IMR-90 (cell line): ENCODE measurements at regions not wholly inside any gene's neighbourhood (a gene's known extent, or its start where the extent isn't known, plus 50 kb on each side); places are given as distances from the start of the nearest gene placed in this dataset.

Source experiments
- ATAC-seq: fragments of 200-7000 bp; cut with Tn5 transposase; 2 replicates; pipeline ENCODE4 v1.9.1; 2020; ENCODE audit warnings: low read depth, mild to moderate bottlenecking, moderate library complexity
- BruUV-seq: library from RNA; stranded (reverse); fragments of 400-500 nt; replicated peaks from 2 replicates; lab custom pipeline; 2021; lab: Mats Ljungman, UMichigan
- CTCF ChIA-PET: fragments of 300-600 bp; formaldehyde crosslinking; extraction: SDS; loops from one replicate; lab custom pipeline; 2021; ENCODE audit warnings: antibody characterized with exemption; lab: Yijun Ruan, JAX
- POLR2A ChIA-PET: fragments of 300-600 bp; sonication (Branson Sonifier 250); formaldehyde crosslinking; loops from one replicate; lab custom pipeline; 2022; ENCODE audit warnings: antibody characterized with exemption; ENCODE audit not compliant: unreplicated experiment; lab: Charles Lee
- DNase-seq: peaks from one replicate; pipeline ENCODE4 v3.0.0; 2013
- H2AFZ ChIP-seq: replicated peaks from 2 replicates; pipeline ENCODE3; 2013; ENCODE audit warnings: low read length, mild to moderate bottlenecking; ENCODE audit not compliant: poor library complexity
- H2AK5ac ChIP-seq: 2 replicates; pipeline ENCODE4 v1.6.1; 2013; ENCODE audit warnings: low read depth, low read length, inconsistent platforms
- H2AK9ac ChIP-seq: replicated peaks from 2 replicates; pipeline ENCODE3; 2013; ENCODE audit warnings: mild to moderate bottlenecking, low read depth, low read length, moderate library complexity; ENCODE audit not compliant: poor library complexity
- H2BK120ac ChIP-seq: 2 replicates; pipeline ENCODE4 v1.6.1; 2013; ENCODE audit warnings: low read depth, low read length, inconsistent platforms
- H2BK15ac ChIP-seq: 3 replicates; pipeline ENCODE4 v1.6.1; 2013; ENCODE audit warnings: low read depth, low read length, inconsistent platforms
- H2BK20ac ChIP-seq: 2 replicates; pipeline ENCODE4 v1.6.1; 2013; ENCODE audit warnings: low read depth, mild to moderate bottlenecking, inconsistent platforms, low read length, moderate library complexity
- H2BK5ac ChIP-seq: 2 replicates; pipeline ENCODE4 v1.6.1; 2013; ENCODE audit warnings: mild to moderate bottlenecking, low read depth, low read length, inconsistent platforms; ENCODE audit not compliant: poor library complexity, severe bottlenecking
- H3K14ac ChIP-seq: replicated peaks from 2 replicates; pipeline ENCODE4 v1.6.1; 2013; ENCODE audit warnings: low read depth, low read length, inconsistent platforms
- H3K18ac ChIP-seq: 2 replicates; pipeline ENCODE4 v1.6.1; 2013; ENCODE audit warnings: low read depth, low read length, control low read depth
- H3K23ac ChIP-seq: 2 replicates; pipeline ENCODE4 v1.6.1; 2013; ENCODE audit warnings: low read depth, low read length, inconsistent platforms
- H3K27ac ChIP-seq: 2 replicates; pipeline ENCODE4 v1.5.1; 2013; ENCODE audit warnings: mild to moderate bottlenecking, control low read depth, low read length; ENCODE audit not compliant: insufficient read depth
- H3K27me3 ChIP-seq: 2 replicates; pipeline ENCODE4 v1.6.1; 2013; ENCODE audit warnings: low read length; ENCODE audit not compliant: control insufficient read depth, insufficient read depth
- H3K36me3 ChIP-seq: 2 replicates; pipeline ENCODE4 v1.6.1; 2013; ENCODE audit warnings: low read length, mixed read lengths; ENCODE audit not compliant: control insufficient read depth, insufficient read depth
- H3K4ac ChIP-seq: 2 replicates; pipeline ENCODE4 v1.6.1; 2013; ENCODE audit warnings: low read depth, low read length, inconsistent platforms
- H3K4me1 ChIP-seq: 2 replicates; pipeline ENCODE4 v1.6.1; 2013; ENCODE audit warnings: low read length, mixed read lengths; ENCODE audit not compliant: control insufficient read depth, insufficient read depth
- H3K4me2 ChIP-seq: 2 replicates; pipeline ENCODE4 v1.6.1; 2013; ENCODE audit warnings: low read depth, mild to moderate bottlenecking, control low read depth, low read length, moderate library complexity
- H3K4me3 ChIP-seq: 2 replicates; pipeline ENCODE4 v1.5.1; 2013; ENCODE audit warnings: low read depth, mild to moderate bottlenecking, control low read depth, low read length, moderate library complexity; ENCODE audit not compliant: insufficient read depth
- H3K56ac ChIP-seq: 2 replicates; pipeline ENCODE4 v1.6.1; 2013; ENCODE audit warnings: low read length, inconsistent platforms; ENCODE audit not compliant: insufficient read depth; ENCODE audit errors: extremely low read depth
- H3K79me1 ChIP-seq, 2 experiments: 2 replicates each; pipeline ENCODE4 v1.6.1; 2013; ENCODE audit warnings: low read length in 2 of 2, inconsistent platforms in 1 of 2, low read depth in 1 of 2
- H3K9ac ChIP-seq: 2 replicates; pipeline ENCODE4 v1.6.1; 2013; ENCODE audit warnings: low read depth, low read length, control low read depth
- H3K9me1 ChIP-seq: 2 replicates; pipeline ENCODE4 v1.6.1; 2013; ENCODE audit warnings: low read length, inconsistent platforms; ENCODE audit not compliant: insufficient read depth
- H3K9me3 ChIP-seq: 2 replicates; pipeline ENCODE4 v1.6.1; 2013; ENCODE audit warnings: low read length; ENCODE audit not compliant: control insufficient read depth, insufficient read depth
- H4K20me1 ChIP-seq: 2 replicates; pipeline ENCODE4 v1.6.1; 2013; ENCODE audit warnings: low read length, inconsistent platforms; ENCODE audit not compliant: insufficient read depth
- H4K5ac ChIP-seq: 2 replicates; pipeline ENCODE4 v1.6.1; 2013; ENCODE audit warnings: mild to moderate bottlenecking, low read depth, low read length, control low read depth
- H4K8ac ChIP-seq, 2 experiments: 2 replicates each; pipeline ENCODE4 v1.6.1; 2013; ENCODE audit warnings: low read depth in 2 of 2, low read length in 2 of 2, control low read depth in 1 of 2, inconsistent platforms in 1 of 2
- H4K91ac ChIP-seq: 2 replicates; pipeline ENCODE4 v1.6.1; 2013; ENCODE audit warnings: low read depth, low read length, inconsistent platforms; ENCODE audit not compliant: insufficient read depth
- BHLHE40 ChIP-seq: fragments of 150-350 bp; IDR thresholded peaks from 2 replicates; pipeline ENCODE4 v1.6.1; 2016; ENCODE audit warnings: mild to moderate bottlenecking, low read depth, low read length
- CEBPB ChIP-seq: IDR thresholded peaks from 2 replicates; pipeline ENCODE4 v1.6.1; 2012; ENCODE audit warnings: low read depth, low read length, improper control_type of control experiment
- CHD1 ChIP-seq: IDR thresholded peaks from 2 replicates; pipeline ENCODE4 v1.6.1; 2012; ENCODE audit warnings: low read depth, low read length, improper control_type of control experiment
- CTCF ChIP-seq: conservative IDR thresholded peaks from 2 replicates; pipeline ENCODE4 v1.5.1; 2012; ENCODE audit warnings: mild to moderate bottlenecking, low read depth, low read length, improper control_type of control experiment
- ELK1 ChIP-seq: fragments of 150-350 bp; IDR thresholded peaks from 2 replicates; pipeline ENCODE4 v1.6.1; 2016; ENCODE audit warnings: low read depth, mild to moderate bottlenecking, low read length, moderate library complexity, borderline replicate concordance
- FOS ChIP-seq: fragments of 150-350 bp; IDR thresholded peaks from 2 replicates; pipeline ENCODE4 v1.6.1; 2016; ENCODE audit warnings: low read depth, low read length
- MAFK ChIP-seq: IDR thresholded peaks from 2 replicates; pipeline ENCODE4 v1.6.1; 2012; ENCODE audit warnings: low read depth, low read length, improper control_type of control experiment
- MAZ ChIP-seq: IDR thresholded peaks from 2 replicates; pipeline ENCODE4 v1.6.1; 2012; ENCODE audit warnings: low read depth, mild to moderate bottlenecking, low read length, improper control_type of control experiment, moderate library complexity, borderline replicate concordance
- MXI1 ChIP-seq: IDR thresholded peaks from 2 replicates; pipeline ENCODE4 v1.6.1; 2012; ENCODE audit warnings: low read depth, mild to moderate bottlenecking, low read length, moderate library complexity, borderline replicate concordance
- POLR2A ChIP-seq: IDR thresholded peaks from 2 replicates; pipeline ENCODE4 v1.6.1; 2012; ENCODE audit warnings: mild to moderate bottlenecking, low read depth, low read length
- RFX5 ChIP-seq: IDR thresholded peaks from 2 replicates; pipeline ENCODE4 v1.8.0; 2012; ENCODE audit warnings: low read depth, mild to moderate bottlenecking, low read length, moderate library complexity
- SMC3 ChIP-seq: fragments of 150-350 bp; IDR thresholded peaks from 2 replicates; pipeline ENCODE4 v1.6.1; 2016; ENCODE audit warnings: low read depth, mild to moderate bottlenecking, antibody characterized with exemption, low read length, moderate library complexity
- USF2 ChIP-seq: fragments of 150-350 bp; IDR thresholded peaks from 2 replicates; pipeline ENCODE4 v1.6.1; 2017; ENCODE audit warnings: mild to moderate bottlenecking, antibody characterized with exemption, low read length, low read depth
- WGBS, 2 experiments: methylation state at CpG; one replicate each; pipeline versions ENCODE4 v1.1.5 to v1.1.7; 2013; ENCODE audit warnings: missing lambda C conversion rate in 2 of 2; ENCODE audit not compliant: insufficient read length in 1 of 2; ENCODE audit errors: extremely low coverage in 2 of 2; 5-methylcytosine and 5-hydroxymethylcytosine counted together
- dilution Hi-C: fragments of 300-500 bp; cut with HindIII; formaldehyde crosslinking; loops from one replicate; pipeline ENCODE4 v1.14.3; 2018; ENCODE audit warnings: low sequenced_read_pairs; ENCODE audit not compliant: unreplicated experiment
- in situ Hi-C: fragments of 300-500 bp; cut with MboI; formaldehyde crosslinking; loops from 3 replicates; pipeline ENCODE4 v1.14.3; 2019; ENCODE audit warnings: low sequenced_read_pairs, inconsistent platforms, mixed read lengths
- intact Hi-C: fragments of 100-400 bp; cut with micrococcal nuclease; formaldehyde crosslinking; loops from 2 replicates; pipeline ENCODE4 v1.10.0; 2022

- H3K23ac ChIP-seq = no peak overlapping the region
- H3K9me1 ChIP-seq = no peaks in the 10 kb centered on the region
- H3K18ac ChIP-seq = no peak overlapping the region
- no peak overlapping the region for H3K9ac ChIP-seq
- no peaks in the 10 kb centered on the region for H3K79me1 ChIP-seq
- H2BK15ac ChIP-seq = no peak overlapping the region
- no peak overlapping the region for H3K4me3 ChIP-seq
- ChIA-PET CTCF (no interaction called here), POLR2A (no interaction called here)
- peaks cover 13% of the 10 kb centered on the region for H3K9me3 ChIP-seq
- H4K20me1 ChIP-seq = no peaks in the 10 kb centered on the region
- H2AK5ac ChIP-seq = no peak overlapping the region
- WGBS, 2 experiments = 33% methylated on average over 2 of the region's 6 CpGs; no CpG with 5 or more reads in 1 of the 2 experiments
- no peak overlapping the region for H2BK20ac ChIP-seq
- ATAC-seq = no peak
- no peak overlapping the region for H2AFZ ChIP-seq
- no peaks in the 10 kb centered on the region for H3K27me3 ChIP-seq
- no peak overlapping the region for H2BK5ac ChIP-seq
- in situ Hi-C loops (no loop called here), dilution Hi-C loops (no loop called here), intact Hi-C loops (no loop called here)
- H2AK9ac ChIP-seq = no peak overlapping the region
- no peaks in the 10 kb centered on the region for H3K36me3 ChIP-seq
- H3K14ac ChIP-seq = no peak overlapping the region
- no peak for DNase-seq
- TF ChIP-seq MAFK (no peak), SMC3 (no peak), MXI1 (no peak), MAZ (no peak), FOS (no peak), BHLHE40 (no peak), POLR2A (no peak), CTCF (no peak), CEBPB (no peak), RFX5 (no peak), CHD1 (no peak), ELK1 (no peak), USF2 (no peak)
- H3K4me1 ChIP-seq = no peaks in the 10 kb centered on the region
- no peak overlapping the region for H3K27ac ChIP-seq
- H4K91ac ChIP-seq = no peak overlapping the region
- H2BK120ac ChIP-seq = no peak overlapping the region
- no peak overlapping the region for H3K4me2 ChIP-seq
- no peak overlapping the region for H3K4ac ChIP-seq
- BruUV-seq = no TSS peak
- no peak overlapping the region for H4K5ac ChIP-seq
- H3K56ac ChIP-seq = no peak overlapping the region
- no peak overlapping the region for H4K8ac ChIP-seq
Observed at GRCh38 chr10:57053530-57053929, 692.5 kb upstream of the ZWINT start.
